ENCODE measurements at regions not wholly inside any gene's neighbourhood (a gene's known extent, or its start where the extent isn't known, plus 50 kb on each side); places are given as distances from the start of the nearest gene placed in this dataset.

DNA sequence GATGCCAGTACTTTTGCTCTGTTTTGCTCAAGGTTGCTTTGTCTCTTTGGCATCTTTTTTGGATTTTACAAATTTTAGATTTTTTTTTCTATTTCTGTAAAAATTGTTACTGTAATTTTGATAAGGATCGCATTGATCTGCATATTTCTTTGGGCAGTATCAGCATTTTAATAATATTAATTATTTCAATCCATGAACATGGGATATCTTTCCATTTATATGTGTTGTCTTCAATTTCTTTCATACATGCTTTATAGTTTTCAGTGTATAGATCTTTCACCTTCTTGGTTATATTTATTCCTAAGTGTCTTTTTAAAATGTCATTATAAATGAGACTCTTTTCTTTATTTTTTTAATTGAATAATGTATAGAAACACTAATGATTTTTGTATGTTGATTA is 301.6 kb upstream of the SEMA3D start:
- TF ChIP-seq, protein P1, sequence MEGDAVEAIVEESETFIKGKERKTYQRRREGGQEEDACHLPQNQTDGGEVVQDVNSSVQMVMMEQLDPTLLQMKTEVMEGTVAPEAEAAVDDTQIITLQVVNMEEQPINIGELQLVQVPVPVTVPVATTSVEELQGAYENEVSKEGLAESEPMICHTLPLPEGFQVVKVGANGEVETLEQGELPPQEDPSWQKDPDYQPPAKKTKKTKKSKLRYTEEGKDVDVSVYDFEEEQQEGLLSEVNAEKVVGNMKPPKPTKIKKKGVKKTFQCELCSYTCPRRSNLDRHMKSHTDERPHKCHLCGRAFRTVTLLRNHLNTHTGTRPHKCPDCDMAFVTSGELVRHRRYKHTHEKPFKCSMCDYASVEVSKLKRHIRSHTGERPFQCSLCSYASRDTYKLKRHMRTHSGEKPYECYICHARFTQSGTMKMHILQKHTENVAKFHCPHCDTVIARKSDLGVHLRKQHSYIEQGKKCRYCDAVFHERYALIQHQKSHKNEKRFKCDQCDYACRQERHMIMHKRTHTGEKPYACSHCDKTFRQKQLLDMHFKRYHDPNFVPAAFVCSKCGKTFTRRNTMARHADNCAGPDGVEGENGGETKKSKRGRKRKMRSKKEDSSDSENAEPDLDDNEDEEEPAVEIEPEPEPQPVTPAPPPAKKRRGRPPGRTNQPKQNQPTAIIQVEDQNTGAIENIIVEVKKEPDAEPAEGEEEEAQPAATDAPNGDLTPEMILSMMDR (IDR thresholded peaks at IDR 0.05): no peak
- TF ChIP-seq POLR2A (IDR thresholded peaks at IDR 0.05): no peak

All from heart left ventricle (tissue), 13 donors.